Fibroblast of lung (primary cell): ENCODE measurements at regions not wholly inside any gene's neighbourhood (a gene's known extent, or its start where the extent isn't known, plus 50 kb on each side); places are given as distances from the start of the nearest gene placed in this dataset.

ENCODE experiments used
- EZH2 ChIP-seq: IDR thresholded peaks from 2 replicates; pipeline ENCODE4 v1.5.1; 2012; ENCODE audit warnings: low read length, control low read depth, mild to moderate bottlenecking; ENCODE audit errors: missing control alignments
- TF ChIP-seq, protein P1 (sequence below), 2 donors: IDR thresholded peaks in 1 of 2; conservative IDR thresholded peaks in 1 of 2; 1 replicate in 1 of 2; 2 replicates in 1 of 2; pipeline ENCODE4 v1.5.1; 2011 to 2012; ENCODE audit warnings: low read length in 2 of 2, control low read depth in 1 of 2, inconsistent platforms in 1 of 2, low read depth in 1 of 2, mild to moderate bottlenecking in 1 of 2

- TF ChIP-seq, protein P1, sequence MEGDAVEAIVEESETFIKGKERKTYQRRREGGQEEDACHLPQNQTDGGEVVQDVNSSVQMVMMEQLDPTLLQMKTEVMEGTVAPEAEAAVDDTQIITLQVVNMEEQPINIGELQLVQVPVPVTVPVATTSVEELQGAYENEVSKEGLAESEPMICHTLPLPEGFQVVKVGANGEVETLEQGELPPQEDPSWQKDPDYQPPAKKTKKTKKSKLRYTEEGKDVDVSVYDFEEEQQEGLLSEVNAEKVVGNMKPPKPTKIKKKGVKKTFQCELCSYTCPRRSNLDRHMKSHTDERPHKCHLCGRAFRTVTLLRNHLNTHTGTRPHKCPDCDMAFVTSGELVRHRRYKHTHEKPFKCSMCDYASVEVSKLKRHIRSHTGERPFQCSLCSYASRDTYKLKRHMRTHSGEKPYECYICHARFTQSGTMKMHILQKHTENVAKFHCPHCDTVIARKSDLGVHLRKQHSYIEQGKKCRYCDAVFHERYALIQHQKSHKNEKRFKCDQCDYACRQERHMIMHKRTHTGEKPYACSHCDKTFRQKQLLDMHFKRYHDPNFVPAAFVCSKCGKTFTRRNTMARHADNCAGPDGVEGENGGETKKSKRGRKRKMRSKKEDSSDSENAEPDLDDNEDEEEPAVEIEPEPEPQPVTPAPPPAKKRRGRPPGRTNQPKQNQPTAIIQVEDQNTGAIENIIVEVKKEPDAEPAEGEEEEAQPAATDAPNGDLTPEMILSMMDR (conservative IDR thresholded peaks at IDR 0.05 in 1 of 2, IDR thresholded peaks at IDR 0.05 in 1 of 2; ENCODE audit: low read depth in 1 of 2, low read length in 2 of 2): no peak
- TF ChIP-seq EZH2: no peak
These were observed 205.3 kb downstream of the SLCO4C1 start for GRCh38 chr5:102090770-102091169.
